HG03097 (cell line): ENCODE measurements at regions not wholly inside any gene's neighbourhood (a gene's known extent, or its start where the extent isn't known, plus 50 kb on each side); places are given as distances from the start of the nearest gene placed in this dataset.
"Not testable (repeated sequence)": the region's sequence is repeated elsewhere in the genome, so short reads cannot be mapped to it uniquely, and the experiment has no call there.

Source experiments
- ATAC-seq: cut with Tn5 transposase; IDR thresholded peaks from one replicate; pipeline ENCODE4 v1.9.1; 2021; ENCODE audit not compliant: unreplicated experiment, low FRiP score

DNA sequence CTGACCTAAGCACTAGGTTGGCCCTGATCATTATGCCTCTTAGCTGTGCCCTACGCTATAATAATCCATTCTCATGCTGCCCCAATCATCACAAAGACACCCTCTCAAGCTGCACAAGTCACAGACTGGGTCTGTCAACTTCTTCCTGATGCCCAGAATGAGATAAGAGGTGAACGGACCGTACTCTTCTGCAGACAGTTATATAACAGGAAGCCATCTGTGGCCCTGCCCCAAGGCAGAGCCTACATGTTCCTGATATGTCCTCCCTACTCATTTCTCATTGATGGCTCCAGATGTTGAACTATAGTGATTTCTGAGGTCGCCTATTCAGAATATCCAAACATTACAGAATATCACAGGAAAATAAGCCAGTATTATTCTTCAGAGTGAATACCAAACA lies 471.6 kb upstream of the ERCC4 start:
- ATAC-seq: no peak

DNA sequence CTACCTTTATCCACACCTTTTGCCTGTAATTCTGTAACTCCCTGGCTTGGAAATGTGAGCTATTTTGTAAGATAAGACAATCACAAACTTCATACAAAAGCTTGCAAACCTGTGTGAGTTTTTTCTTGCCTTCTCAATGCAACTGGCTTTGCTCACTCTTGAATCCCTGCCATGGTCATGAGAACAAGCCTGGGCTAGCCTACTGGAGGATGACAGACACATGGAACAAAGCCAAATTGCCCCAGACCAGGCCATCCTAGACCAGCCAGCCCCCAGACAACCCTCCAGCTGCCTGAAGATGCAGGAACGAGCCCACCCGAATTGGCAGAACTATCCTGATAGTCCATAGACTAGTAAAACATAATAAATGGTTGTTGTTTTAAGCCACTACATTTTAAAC lies 466.6 kb upstream of the ERCC4 start:
- no peak for ATAC-seq

DNA sequence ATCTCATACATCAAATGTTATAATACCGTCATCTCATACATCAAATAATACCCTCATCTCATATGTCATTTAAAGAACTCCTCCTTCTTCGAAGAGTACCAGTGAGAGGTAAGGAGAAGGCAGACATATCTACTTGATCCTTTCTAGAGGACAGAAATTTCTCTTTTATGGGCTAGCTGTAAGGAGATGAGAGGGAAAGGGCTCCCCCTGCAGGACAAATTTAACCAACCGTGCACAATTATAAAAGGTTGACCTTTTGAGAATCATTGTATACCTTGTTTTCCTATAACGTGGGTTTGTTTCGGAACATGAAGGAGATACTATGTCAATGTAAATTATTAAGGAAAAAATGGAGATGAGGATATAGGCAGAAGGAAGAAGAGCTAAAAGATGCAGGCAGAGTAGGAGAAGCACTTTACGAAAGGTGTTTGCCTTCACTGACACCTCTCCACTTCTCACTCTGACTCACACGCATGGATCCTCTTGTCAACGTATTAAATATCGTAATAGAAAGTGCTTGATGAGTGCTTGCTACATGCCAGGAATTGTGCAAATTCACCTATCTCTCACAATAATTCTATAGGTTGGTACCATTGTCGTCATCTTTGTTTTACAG lies 465.9 kb upstream of the ERCC4 start:
- no peak for ATAC-seq

DNA sequence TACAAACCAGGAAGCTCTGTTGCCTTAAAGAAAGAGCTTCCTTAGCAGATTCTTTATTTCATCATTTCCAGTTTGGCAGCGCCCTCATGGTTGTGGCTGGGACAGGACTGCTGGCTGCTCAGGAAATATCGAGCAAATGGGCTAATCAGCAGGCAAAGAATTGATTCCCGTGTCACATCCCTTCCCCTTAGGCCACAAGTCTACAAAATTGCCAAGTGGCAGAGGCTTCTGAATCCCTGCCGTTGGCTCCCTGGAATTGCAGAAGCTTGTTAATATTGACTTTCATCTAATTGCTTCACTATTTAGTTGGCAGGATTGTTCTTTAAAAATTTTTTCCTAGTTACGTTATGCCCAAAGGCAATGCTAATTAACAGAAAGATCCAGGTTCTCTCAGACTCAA lies 456.3 kb upstream of the ERCC4 start:
- ATAC-seq: no peak

DNA sequence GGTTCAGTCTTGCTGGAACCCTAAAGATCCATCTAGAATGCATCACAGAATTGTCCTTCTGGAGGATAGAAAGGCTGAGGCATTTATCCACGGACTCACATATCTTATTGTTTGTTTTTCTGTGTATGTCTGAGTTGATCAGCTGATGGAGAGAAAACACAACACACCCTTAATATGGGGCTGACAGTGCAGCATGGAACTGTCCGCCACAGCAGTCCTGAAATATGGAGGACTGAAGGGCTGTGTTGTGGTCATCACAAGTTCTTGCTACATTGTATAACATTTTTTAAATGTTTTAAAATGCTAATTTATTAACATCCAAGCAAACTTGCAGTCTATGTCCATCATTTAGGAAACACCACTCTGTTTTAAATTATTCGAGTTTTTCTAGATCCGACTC lies 448.9 kb upstream of the ERCC4 start:
- ATAC-seq: no peak

DNA sequence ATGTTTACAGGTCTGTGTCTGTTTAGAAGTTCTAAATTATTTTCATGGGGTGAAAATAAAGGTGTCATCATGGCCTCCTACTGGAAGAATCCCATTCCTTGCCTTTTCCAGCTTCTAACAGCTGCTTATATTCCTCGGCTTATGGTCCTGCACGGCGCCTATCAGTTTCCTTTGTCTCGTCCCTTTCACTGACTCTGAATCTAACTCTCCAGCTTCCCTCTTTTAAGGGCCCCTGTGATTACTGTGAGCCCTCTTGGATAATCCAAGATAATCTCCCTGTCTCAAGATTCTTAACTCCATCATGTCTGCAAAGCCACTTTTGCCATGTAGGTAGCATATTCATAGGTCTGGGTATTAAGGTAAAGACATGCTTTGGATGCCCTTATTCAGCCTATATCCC lies 441.0 kb upstream of the ERCC4 start:
- ATAC-seq: no peak

DNA sequence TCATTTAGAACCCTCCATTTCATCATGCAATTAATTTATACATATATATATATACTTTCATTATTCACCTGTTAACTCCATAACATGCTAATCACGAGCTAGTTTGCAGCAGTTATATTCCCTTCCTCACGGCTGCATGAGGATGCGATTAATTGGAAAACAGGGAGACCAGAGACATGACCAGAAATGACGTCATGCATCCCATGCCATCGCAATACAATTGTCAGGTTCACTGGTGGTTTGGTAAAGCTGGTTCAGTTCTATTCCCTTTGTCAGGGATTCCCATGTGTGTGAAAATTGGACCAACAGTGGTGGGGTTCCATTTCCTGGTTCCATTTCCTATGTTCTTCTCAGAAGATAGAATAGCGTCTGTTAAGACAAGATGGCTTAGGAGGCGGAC lies 440.4 kb upstream of the ERCC4 start:
- ATAC-seq: no peak

DNA sequence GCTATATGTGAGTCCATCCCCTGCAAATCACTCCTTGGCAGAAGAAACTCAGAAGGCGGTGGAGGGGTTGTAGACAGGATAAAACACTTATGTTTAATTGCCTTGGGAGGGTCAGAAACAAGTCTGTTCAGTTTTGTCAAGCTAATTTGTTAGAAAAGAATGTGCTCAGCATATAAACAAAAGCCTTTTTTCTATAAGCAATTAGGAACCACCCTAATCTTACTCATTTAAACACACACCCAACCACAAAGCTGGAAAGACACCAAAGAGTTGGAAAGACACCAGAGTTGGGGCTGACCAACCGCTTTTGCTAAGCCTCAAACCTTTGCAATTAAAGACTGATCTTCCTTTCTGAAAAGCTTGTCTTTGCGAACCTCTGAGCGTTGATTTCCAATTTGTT lies 439.2 kb upstream of the ERCC4 start:
- no peak for ATAC-seq

DNA sequence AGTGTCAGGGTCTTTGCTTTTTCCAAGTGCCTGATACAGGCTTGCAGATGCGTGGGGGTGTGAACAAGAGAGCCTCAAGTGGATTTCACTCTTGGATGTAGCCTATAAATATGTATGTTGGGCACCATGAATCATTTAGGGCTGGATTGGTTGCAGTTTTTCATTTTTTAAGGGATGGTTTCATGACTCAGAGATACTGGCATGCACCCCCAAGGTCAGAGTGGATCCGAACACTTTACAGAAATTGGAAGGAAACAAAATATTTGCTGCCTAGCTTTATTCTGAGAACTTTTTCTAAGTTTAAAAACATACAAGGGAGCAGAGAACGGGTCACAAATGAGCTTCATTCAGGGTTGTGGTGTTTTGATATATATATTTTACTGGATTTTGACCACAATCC lies 436.8 kb upstream of the ERCC4 start:
- no peak for ATAC-seq

DNA sequence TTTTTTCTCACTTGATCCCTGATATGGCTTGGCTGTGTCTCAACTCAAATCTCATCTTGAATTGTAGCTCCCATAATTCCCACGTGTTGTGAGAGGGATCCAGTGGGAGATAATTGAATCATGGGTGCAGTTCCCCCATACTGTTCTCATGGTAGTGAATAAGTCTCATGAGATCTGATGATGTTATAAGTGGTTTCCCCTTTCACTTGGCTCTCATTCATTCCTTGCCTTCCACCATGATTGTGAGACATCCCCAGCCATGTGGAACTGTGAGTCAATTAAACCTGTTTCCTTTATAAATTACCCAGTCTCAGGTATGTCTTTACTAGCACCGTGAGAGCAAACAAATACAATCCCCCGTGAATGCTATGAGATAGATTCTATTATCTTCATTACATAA lies 430.5 kb upstream of the ERCC4 start:
- ATAC-seq: not testable (repeated sequence)

DNA sequence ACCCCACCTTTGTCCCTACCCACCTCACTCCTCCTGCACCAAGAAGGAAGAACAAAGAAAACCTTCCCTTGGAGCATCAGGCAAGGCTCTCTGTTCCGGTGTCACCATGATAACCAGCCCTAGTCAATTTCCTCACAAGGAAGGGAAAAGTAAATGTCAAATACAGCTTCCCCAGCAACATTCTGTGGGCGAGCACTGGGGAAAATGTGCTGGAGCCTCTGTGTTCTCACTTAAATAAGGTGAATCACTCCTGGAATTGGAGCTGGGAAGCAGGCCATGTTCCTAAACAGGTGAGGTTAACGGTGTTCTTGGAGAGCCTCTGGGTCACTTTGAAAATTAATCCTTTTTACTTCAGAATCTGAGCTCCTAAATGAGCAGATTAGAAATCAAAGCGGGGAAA lies 427.9 kb upstream of the ERCC4 start:
- no peak for ATAC-seq

DNA sequence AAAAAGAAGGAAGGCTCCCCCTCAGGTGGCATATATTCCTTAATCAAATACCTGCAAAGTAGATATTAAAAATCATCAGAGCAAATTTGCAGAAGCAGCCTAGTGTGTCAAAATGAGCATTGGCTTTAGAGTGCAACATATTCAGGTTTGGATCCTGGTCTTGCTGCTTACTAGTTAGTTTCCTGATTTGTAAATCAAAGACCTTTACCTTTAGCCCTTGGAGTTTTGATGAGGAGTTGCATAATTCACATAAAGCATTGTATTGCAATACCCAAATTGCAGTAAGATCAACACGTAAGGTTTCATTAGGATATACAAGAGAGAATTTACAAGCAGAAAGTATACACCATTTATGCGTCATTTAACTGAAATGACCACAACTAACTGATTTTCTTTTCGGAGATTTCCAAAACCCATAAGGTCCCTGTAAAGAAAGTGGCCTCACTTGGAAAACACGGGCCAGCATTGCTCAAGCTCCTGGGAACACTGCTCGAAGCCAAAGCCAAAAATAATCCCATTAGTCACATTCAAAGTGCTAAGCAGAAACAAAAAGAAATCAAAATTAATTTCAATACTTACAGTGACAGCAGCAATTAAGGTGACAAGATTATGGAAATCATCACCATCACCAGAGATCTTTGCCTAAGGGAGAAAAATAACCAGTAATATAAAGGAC lies 415.9 kb upstream of the ERCC4 start:
- ATAC-seq: no peak

DNA sequence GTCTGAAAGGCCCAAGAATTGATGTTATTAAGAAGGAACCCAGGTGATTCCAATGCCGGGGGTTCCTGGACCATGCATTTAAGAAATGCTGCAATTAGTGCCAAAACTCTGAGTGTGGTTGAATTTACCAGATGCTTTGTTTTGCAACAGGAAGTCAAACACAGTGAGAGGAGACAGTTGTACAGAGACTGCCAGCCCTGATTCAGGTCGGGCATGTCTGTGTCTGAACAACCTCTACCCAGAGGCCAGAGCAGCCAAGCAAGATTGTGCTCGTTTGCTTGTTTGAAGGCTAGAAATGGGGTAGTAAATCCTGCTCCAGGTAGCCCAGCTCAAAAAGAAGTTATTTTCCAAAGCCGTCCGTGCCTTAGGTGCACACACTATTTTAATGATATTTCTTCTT lies 412.4 kb upstream of the ERCC4 start:
- no peak for ATAC-seq

DNA sequence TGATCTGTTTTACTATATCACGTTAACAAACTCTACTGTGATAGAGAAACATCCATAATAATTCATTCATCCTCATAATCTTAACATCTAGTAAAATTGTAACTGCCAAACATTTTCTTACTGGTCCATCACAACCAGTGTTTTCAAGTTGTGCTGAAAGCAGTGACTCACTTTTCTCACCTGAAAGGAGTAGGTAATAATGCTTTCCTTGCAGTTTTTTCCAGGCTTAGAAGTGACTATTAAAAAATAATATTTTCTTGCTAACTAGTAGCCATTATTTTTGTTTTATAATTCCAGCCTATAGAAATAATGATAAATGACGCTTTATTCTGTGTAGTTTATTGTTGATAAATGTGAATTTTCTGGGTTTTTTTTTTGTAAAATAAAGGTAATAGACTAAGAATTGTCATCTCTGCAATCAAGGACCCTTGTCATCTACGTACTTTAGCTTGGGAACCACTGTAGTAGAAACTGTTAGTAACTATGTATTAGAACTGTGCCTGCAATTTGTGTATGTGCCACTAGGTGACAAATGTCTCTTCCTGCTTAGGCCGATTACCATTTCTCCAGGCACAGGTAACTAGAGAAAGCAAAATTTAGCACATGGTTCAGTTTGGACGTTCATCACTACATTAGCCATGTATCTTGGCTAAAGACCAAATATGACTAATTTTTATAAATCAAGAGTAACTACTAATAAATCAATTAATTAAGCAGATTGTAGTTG lies 409.4 kb upstream of the ERCC4 start:
- ATAC-seq: no peak

DNA sequence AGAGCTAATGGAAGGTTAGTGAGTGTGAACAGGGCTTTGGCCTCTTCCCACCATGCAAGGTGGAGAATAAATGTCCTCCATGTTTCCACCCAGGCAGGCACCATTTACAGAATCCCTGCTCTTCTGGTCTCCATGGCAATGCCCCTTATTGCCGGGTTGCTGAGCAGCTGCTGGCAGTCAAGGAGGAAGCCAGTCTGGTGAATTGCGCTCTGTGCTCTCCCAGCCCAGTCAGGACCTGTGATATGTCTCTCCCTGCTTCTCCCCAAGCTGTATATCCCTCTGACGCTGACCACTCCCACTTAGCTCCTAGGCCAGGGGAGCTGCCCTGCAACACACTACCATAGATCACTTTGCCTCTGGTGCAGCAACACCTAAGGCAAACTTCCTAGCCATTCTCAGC lies 402.1 kb upstream of the ERCC4 start:
- ATAC-seq: no peak

DNA sequence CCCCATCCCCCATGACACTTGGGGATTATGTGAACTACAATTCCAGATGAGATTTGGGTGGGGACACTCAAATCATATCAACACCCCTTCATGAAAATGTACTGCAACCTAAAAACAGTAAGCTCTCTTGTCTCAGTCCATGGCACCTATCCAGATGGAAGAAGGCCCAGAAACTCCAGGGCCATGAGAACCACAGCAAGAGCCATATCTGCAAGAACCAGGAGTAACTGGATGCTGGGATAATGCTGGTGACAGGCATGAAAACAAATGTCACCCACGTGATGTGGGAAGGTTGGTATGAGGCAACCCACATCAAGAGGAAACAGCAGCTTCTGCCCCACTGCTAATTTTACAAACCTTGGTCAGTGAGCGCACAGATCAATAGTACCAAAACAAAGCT lies 400.1 kb upstream of the ERCC4 start:
- ATAC-seq: no peak

DNA sequence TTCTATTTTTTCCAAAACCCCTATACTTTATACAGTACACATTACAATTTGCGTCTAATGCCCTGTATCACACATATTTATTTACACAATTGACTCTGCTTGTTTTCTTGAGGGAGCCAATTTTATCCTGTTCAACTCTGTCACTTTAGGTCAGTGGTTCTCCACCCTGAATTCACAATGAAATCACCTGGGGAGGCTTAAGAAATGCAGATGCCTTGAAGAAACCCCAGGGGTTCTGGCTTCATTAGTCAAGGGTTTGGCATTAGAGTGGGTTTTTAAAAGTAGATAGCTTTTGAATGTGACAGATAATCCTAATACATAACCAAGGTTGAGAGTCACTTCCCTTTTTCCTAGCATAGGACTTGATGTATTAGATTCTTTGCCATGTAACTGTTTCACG lies 398.6 kb upstream of the ERCC4 start:
- ATAC-seq: no peak

DNA sequence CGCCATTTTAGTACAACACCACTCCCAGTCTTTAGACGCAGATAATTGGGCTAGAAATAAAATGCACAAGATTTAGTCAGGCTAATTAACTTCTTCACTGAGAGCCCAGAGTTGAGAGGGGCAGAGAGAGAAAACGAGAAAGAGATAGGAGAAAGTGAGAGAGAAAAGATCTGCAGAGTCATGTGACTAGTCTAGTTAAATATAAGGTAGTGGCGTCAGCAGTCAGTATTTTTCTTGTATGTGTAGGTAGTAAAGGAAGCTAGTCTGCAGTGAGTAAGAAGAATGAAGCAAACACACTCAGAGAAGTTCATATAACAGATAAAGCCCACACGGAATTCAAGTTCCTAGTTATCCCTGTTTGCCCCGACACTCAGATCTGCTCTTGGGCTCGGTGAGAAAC lies 392.6 kb upstream of the ERCC4 start:
- ATAC-seq: no peak

DNA sequence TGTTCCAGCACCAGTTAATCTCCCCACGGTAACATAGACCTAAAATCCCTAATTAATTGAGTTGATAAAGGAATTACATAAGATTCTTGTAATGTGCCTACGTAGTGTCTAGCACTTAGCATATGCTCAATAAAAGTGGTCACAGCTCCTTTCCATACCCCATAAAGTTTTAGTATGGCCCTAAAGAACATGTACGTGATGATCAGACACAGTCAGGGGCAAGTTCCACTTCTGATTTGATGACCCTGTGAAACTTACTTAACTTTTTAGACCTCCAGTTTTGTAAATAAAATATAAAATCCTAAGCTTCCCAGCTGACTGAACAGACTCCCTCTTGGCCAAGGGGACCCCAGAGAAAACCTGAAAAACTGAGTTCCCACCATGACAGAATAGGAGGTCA lies 391.3 kb upstream of the ERCC4 start:
- ATAC-seq: no peak

DNA sequence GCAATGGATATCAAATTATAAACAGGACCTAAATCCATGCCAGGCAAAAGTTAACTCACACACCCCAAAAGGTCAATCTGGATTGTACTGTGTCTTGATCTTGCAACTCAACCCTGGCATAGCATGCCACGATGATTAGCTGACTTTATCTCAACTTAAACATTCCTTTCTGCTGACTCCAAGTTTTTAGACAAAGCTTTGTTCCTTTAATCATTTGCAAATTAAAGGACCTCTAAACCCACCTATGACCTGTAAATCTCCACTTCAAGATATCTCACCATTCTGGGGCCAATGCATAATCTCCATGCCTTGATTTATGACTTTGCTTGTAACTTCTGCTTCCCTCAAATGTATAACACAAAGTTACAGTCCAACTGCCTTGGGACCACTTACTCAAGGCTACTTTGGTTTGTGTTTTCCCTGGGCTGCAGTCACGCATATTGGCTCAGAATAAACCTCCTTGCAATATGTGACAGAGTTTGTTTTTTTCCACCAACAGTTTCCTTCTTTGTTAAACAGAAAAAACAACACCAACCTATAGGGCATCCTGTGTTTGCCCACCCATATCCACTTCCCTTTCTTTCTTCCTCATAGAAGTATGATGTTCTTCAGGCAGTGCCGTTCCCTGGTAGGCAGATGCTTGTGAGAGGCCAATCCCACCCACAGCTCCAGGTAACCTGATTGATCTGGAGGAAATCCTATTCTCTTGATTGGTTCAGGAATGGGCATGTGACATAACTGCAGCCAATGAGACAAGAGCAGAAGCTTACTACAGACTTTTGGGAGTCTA lies 390.6 kb upstream of the ERCC4 start:
- ATAC-seq: no peak

DNA sequence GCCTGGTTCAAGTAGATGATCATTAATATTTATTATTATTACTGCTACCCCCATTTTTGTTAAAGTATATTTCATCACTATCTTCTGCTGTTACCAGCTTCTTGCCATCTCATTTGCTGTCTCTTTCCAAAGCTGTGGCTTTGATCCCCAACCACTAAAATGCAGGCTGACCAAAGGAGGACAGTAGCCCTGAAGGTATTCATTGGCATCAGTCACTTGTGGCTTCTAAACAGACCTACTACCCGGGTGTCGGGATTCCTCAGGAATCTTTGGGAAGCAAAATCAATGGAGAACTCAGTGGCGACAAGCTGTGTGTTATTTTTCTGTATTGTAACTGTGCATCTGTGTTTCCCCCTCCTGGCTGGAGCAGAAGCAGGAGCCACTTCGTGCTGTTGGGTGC lies 379.2 kb upstream of the ERCC4 start:
- no peak for ATAC-seq
